ENCODE measurements at regions not wholly inside any gene's neighbourhood (a gene's known extent, or its start where the extent isn't known, plus 50 kb on each side); places are given as distances from the start of the nearest gene placed in this dataset.

- no peak for DNase-seq (ENCODE audit: low read depth in 1 of 2, low spot score in 1 of 2)
Measured at GRCh38 chr13:106996867-106997618, 429.1 kb upstream of the ARGLU1 start.

DNA sequence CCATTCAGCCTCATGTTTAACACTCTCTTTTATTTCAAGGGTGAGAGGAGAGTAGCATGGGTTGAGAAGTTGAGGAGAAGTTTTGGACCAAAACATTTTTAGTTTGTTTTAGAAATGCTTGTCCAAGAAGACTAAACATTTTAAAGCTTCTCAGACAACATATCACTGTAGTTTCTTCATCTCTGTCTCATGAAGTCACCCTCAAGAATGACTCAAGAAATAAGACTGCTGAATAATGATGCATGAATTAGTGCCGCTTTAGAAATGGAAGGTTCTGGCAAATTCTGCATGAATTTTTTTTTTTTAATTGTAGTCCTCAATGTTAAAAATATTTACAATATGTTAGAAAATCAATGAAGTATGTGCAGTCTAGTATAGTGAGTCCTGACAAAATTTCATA lies 422.7 kb upstream of the ARGLU1 start:
- DNase-seq (ENCODE audit: low read depth in 1 of 2, low spot score in 1 of 2) = no peak

GRCh38 chr13:106989876-106990275 lies 421.9 kb upstream of the ARGLU1 start:
- no peak for DNase-seq (ENCODE audit: low read depth in 1 of 2, low spot score in 1 of 2)

DNA sequence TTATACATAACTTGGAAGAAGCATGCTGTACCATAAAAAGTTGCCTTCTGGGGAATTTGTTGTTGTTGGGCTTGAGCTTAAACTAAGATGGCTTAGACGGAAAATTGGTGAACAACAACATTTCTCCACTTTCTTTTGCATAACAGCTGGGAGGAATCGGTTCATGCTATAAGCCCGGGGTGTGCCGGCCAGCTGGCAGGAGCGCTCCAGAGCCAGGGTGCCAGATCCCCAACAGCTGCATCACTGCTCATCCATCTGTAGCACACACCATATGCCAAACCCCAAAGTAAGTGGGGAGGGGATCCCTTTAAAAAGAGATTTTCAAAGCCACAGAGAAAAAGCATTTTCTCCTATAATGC lies 419.5 kb upstream of the ARGLU1 start:
- DNase-seq (ENCODE audit: low read depth in 1 of 2, low spot score in 1 of 2) = no peak

DNA sequence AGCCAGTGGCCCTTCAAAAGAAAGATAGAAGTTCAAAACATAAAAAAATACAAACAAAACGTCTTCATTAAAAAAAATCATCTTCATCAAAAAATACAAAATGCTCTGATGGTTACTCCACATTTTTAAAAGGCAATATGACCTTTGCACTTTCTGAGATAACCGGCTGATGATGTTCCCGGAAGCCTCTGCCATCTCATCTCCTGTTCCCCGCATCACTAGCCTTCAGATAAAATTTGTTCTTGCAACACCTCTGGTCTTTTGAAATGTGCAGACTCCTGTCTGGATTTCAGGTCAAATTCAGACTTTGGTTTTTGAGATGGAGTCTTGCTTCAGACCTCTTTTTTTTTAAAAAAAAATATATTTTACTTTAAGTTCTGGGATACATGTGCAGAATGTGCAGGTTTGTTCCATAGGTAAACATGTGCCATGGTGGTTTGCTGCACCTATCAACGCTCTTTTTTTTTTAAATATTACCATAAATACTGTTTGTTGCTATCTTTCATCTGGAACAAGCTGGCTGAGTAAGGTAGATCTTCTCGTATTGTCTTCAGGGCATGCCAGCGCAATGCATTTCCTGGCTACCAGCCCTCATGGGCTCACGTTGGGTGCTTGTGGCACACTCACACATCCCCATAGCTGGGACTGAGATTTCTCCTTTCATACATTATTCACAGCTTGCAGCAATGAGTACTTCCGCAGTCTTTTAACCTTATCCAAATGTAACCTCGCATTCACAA lies 418.9 kb upstream of the ARGLU1 start:
- DNase-seq (ENCODE audit: low read depth in 1 of 2, low spot score in 1 of 2) = no peak

GRCh38 chr13:106986033-106986484 lies 418.1 kb upstream of the ARGLU1 start:
- DNase-seq (ENCODE audit: low read depth in 1 of 2, low spot score in 1 of 2) = no peak

DNA sequence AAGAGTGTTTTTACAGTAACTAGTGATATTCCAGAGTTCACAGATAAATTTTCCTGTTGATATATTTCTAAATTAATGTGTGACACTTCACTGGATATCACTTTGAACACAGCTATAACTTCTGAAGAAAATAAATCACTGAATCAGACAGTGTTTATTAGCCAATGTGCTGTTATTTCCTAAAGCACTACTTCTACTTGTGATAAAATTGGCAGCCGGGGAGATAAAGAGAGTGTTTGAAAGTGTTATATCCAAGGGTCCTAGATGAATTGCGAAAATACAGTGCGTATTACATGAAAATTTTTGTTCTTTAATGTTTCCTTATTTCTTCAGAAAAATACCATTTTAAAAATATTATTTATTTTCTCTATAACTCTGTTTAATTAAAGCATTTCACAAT lies 417.5 kb upstream of the ARGLU1 start:
- no peak for DNase-seq (ENCODE audit: low read depth in 1 of 2, low spot score in 1 of 2)

DNA sequence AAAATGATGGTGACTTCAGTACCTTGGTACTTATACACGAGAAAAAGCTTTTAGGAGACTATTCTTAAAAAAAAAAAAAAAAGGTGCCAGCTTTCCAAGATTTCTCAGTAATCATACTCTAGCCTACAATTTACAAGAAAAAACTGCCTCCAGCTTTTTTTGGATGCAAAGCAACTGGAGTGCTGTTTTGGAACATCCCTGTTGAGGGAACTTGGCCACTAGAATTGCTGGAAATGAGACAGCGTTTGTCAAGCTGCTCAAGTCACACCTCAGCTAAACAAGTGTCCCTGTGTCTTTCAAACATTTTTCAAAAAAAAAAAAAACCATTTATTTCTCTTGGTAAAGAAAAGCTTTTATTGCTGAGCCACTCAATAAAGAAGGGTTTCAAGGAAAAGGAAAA lies 413.1 kb upstream of the ARGLU1 start:
- no peak for DNase-seq (ENCODE audit: low read depth in 1 of 2, low spot score in 1 of 2)

GRCh38 chr13:106967391-106967790 lies 399.5 kb upstream of the ARGLU1 start:
- no peak for DNase-seq (ENCODE audit: low read depth in 1 of 2, low spot score in 1 of 2)

DNA sequence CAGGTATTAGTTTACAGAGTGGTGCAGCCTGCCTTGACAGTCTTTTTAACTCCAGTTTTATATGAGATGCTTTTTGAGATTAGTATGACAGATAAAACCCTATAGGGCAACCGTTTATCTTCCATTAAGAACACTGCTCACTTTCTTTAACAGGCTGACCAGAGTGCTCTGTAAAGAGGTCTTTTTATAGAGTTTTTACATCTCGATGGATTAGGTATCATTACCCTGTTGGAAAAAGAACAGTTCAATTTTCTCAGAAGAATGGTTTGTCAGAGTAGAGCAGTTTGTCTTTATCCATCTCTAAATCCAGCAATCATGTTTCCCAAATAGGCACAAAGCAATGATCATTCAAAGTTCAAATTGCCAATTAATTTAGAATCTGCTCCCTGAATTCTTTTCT lies 395.2 kb upstream of the ARGLU1 start:
- DNase-seq (ENCODE audit: low read depth in 1 of 2, low spot score in 1 of 2) = no peak

GRCh38 chr13:106961651-106962050 lies 393.7 kb upstream of the ARGLU1 start:
- DNase-seq (ENCODE audit: low read depth in 1 of 2, low spot score in 1 of 2) = no peak

GRCh38 chr13:106961216-106961615 lies 393.3 kb upstream of the ARGLU1 start:
- no peak for DNase-seq (ENCODE audit: low read depth in 1 of 2, low spot score in 1 of 2)

DNA sequence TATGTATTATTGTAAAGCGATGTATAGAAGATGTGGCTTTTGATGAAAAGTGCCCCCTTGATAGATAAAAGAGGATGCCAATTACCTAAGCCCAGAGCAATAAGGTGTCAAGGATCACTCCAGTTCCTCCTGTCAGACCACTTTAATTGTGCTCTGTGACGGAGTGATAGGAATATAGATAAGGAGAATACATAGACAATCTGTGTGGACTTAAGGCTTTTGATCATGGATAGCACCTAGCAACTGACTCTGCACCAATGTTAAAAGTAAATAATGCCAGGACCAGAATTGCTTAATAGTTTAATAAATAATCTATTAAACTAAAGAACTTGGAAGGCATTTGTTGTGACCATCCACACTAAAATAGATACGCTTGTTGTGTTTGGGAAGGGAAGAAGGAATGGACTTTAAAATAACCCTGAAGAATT lies 390.7 kb upstream of the ARGLU1 start:
- no peak for DNase-seq (ENCODE audit: low read depth in 1 of 2, low spot score in 1 of 2)

DNA sequence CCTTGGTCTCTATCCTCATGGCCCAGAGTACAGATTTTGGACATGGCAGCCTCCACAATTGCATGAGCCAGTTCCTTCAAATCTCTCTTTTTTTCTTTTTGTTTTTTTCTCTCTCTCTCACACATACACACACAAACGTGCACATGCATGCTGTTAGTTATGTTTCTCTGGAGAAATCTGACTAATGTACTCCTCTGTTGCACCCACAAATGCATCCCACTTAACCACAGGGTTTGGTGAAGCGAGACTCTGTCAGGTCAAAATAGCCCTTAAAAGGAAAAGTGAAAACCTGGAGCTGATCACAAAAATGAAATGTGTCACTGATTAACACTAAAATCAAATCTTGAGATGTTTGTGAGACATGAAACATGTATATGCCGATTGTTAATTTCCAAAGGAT lies 374.6 kb upstream of the ARGLU1 start:
- no peak for DNase-seq (ENCODE audit: low read depth in 1 of 2, low spot score in 1 of 2)

DNA sequence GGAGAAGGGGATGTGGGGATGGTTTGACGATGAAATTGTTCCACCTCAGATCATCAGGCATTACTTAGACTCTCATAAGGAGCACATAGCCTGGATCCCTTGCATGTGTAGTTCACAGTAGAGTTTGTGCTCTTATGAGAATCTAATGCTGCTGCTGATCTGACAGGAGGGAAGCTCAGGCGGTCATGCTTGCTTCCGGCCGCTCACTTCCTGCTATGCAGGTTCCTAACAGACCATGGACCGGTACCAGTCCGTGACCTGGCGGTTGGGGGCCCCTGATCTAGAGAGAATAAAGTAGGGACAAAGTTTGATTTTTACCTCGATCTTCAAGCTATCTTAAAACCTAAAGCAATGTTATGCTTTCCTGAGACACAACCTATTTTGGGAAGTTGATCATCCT lies 373.8 kb upstream of the ARGLU1 start:
- no peak for DNase-seq (ENCODE audit: low read depth in 1 of 2, low spot score in 1 of 2)

DNA sequence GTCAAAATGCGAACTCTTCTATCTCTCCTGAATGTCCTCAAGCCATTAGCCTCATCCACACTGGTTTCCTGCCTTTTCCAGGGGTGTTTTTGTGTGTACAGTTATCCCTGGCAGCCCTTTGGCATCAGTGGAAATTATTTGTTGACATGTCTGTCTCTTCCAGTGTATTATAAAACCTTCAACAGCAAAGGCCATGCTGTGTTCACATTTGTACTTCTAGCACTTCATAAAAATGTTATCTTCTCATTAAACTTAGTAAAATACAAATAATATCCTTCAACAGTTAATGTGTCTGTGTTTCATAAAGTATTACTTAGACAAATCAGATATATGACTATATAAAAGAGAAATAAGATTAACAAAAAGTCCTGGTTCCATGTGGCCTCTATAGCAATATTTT lies 359.5 kb upstream of the ARGLU1 start:
- DNase-seq (ENCODE audit: low read depth in 1 of 2, low spot score in 1 of 2) = no peak

- no peak for DNase-seq (ENCODE audit: low read depth in 1 of 2, low spot score in 1 of 2)
Measured at GRCh38 chr13:106922384-106922783, 354.4 kb upstream of the ARGLU1 start.

- no peak for DNase-seq (ENCODE audit: low read depth in 1 of 2, low spot score in 1 of 2)
Measured at GRCh38 chr13:106919638-106920037, 351.7 kb upstream of the ARGLU1 start.

DNA sequence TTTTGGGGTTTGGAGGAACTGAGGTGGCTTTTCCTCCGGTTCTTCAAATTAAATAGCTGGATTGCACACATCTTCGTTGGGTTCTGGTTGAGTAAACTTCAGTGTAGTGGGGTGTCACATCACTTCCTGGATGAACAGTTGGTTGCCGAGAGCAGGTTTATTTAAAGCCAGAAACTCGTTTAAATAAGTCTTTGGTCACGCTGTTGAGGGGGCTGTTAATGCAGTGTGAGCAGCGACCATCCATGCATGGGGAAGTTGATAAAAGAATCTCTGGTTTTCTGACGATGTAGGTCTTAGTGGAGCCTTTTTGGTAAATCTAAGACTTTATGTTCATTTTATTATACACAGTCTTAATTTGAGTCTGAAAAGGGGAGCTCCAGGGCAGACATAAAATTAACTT lies 351.2 kb upstream of the ARGLU1 start:
- no peak for DNase-seq (ENCODE audit: low read depth in 1 of 2, low spot score in 1 of 2)

DNA sequence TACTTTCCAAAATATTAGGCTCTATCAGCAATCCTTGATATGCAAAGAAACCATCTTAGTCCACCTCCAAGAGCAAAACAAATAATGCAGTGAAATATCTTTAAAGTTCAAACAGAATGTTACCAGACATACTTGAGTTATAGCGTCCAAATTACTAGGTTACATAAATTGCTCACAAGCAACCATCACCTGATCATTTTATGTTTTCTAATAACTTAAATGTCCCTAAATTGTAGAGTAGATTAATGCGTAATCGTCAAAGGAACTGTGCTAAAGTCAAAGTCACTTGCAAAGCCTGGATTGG lies 350.6 kb upstream of the ARGLU1 start:
- DNase-seq (ENCODE audit: low read depth in 1 of 2, low spot score in 1 of 2) = no peak

- peak; percentile 35 to 41 for DNase-seq (ENCODE audit: low read depth in 1 of 2, low spot score in 1 of 2)
Measured at GRCh38 chr13:106917673-106918556, 350.0 kb upstream of the ARGLU1 start.

GRCh38 chr13:106917024-106917571 lies 349.2 kb upstream of the ARGLU1 start:
- no peak for DNase-seq (ENCODE audit: low read depth in 1 of 2, low spot score in 1 of 2)
